H9 (cell line): ENCODE measurements at regions not wholly inside any gene's neighbourhood (a gene's known extent, or its start where the extent isn't known, plus 50 kb on each side); places are given as distances from the start of the nearest gene placed in this dataset.

Source experiments
- DNase-seq: peaks from one replicate; pipeline ENCODE4 v3.0.0-alpha.2; 2017
- H2AFZ ChIP-seq: one replicate; pipeline ENCODE4 v1.6.1; 2013; ENCODE audit warnings: mild to moderate bottlenecking, low read length, control low read depth, moderate library complexity
- H2AK5ac ChIP-seq: 2 replicates; pipeline ENCODE4 v1.6.1; 2013; ENCODE audit warnings: low read length, control low read depth, mixed read lengths; ENCODE audit not compliant: insufficient read length
- H2BK120ac ChIP-seq: one replicate; pipeline ENCODE4 v1.6.1; 2013; ENCODE audit warnings: low read depth, mild to moderate bottlenecking, low read length, control low read depth, inconsistent platforms; ENCODE audit not compliant: poor library complexity, severe bottlenecking
- H2BK12ac ChIP-seq: 2 replicates; pipeline ENCODE4 v1.6.1; 2013; ENCODE audit warnings: low read length, control low read depth, mixed read lengths, low read depth; ENCODE audit not compliant: insufficient read length
- H2BK15ac ChIP-seq: 2 replicates; pipeline ENCODE4 v1.6.1; 2013; ENCODE audit warnings: low read depth, low read length, control low read depth
- H2BK20ac ChIP-seq: one replicate; pipeline ENCODE4 v1.6.1; 2013; ENCODE audit warnings: low read depth, mild to moderate bottlenecking, low read length, control low read depth, inconsistent platforms; ENCODE audit not compliant: poor library complexity, severe bottlenecking
- H2BK5ac ChIP-seq: 2 replicates; pipeline ENCODE4 v1.6.1; 2013; ENCODE audit warnings: low read length, control low read depth, mixed read lengths; ENCODE audit not compliant: insufficient read length
- H3K14ac ChIP-seq: 2 replicates; pipeline ENCODE4 v1.6.1; 2013; ENCODE audit warnings: low read length, control low read depth; ENCODE audit not compliant: insufficient read depth
- H3K18ac ChIP-seq: 2 replicates; pipeline ENCODE4 v1.6.1; 2013; ENCODE audit warnings: low read depth, mild to moderate bottlenecking, mixed read lengths, low read length, control low read depth; ENCODE audit not compliant: insufficient read length
- H3K23ac ChIP-seq: 2 replicates; pipeline ENCODE4 v1.6.1; 2013; ENCODE audit warnings: low read length, control low read depth, mixed read lengths, low read depth; ENCODE audit not compliant: insufficient read length
- H3K23me2 ChIP-seq: 2 replicates; pipeline ENCODE4 v1.6.1; 2013; ENCODE audit warnings: low read depth, mild to moderate bottlenecking, mixed read lengths, low read length, control low read depth; ENCODE audit not compliant: insufficient read length, poor library complexity, severe bottlenecking
- H3K27ac ChIP-seq: 2 replicates; pipeline ENCODE4 v1.5.1; 2013; ENCODE audit warnings: low read length, control low read depth, mixed read lengths, low read depth; ENCODE audit not compliant: insufficient read length
- H3K27me3 ChIP-seq: 2 replicates; pipeline ENCODE4 v1.6.1; 2013; ENCODE audit warnings: low read length, control low read depth, inconsistent platforms; ENCODE audit not compliant: insufficient read depth
- H3K4ac ChIP-seq: 2 replicates; pipeline ENCODE4 v1.6.1; 2013; ENCODE audit warnings: low read depth, mild to moderate bottlenecking, control low read depth, inconsistent platforms, low read length, moderate library complexity
- H3K4me1 ChIP-seq: 2 replicates; pipeline ENCODE4 v1.6.1; 2013; ENCODE audit warnings: low read length, control low read depth, inconsistent platforms; ENCODE audit not compliant: insufficient read depth
- H3K4me2 ChIP-seq: 2 replicates; pipeline ENCODE4 v1.6.1; 2013; ENCODE audit warnings: low read length, control low read depth, mixed read lengths; ENCODE audit not compliant: insufficient read length, insufficient read depth
- H3K56ac ChIP-seq: 2 replicates; pipeline ENCODE4 v1.6.1; 2013; ENCODE audit warnings: low read depth, mild to moderate bottlenecking, mixed read lengths, low read length, control low read depth; ENCODE audit not compliant: insufficient read length
- H3K79me1 ChIP-seq: 2 replicates; pipeline ENCODE4 v1.6.1; 2013; ENCODE audit warnings: low read depth, mild to moderate bottlenecking, moderate library complexity, low read length, control low read depth, inconsistent platforms; ENCODE audit not compliant: insufficient read depth, poor library complexity, severe bottlenecking
- H3K79me2 ChIP-seq: 2 replicates; pipeline ENCODE4 v1.6.1; 2013; ENCODE audit warnings: low read length, control low read depth, inconsistent platforms; ENCODE audit not compliant: insufficient read depth
- H3K9ac ChIP-seq: 2 replicates; pipeline ENCODE4 v1.6.1; 2013; ENCODE audit warnings: low read length, control low read depth, mixed read lengths; ENCODE audit not compliant: insufficient read length; ENCODE audit errors: extremely low read depth
- H3K9me3 ChIP-seq: one replicate; pipeline ENCODE4 v1.6.1; 2013; ENCODE audit warnings: low read depth, low read length, inconsistent platforms; ENCODE audit not compliant: control insufficient read depth
- H3T11ph ChIP-seq: one replicate; pipeline ENCODE4 v1.6.1; 2013; ENCODE audit warnings: mild to moderate bottlenecking, low read length, control low read depth, inconsistent platforms
- H4K20me1 ChIP-seq: one replicate; pipeline ENCODE4 v1.6.1; 2013; ENCODE audit not compliant: control insufficient read depth, insufficient read length, insufficient read depth
- H4K5ac ChIP-seq: 2 replicates; pipeline ENCODE4 v1.6.1; 2013; ENCODE audit warnings: low read depth, mild to moderate bottlenecking, mixed read lengths, low read length, control low read depth; ENCODE audit not compliant: insufficient read length
- H4K8ac ChIP-seq: replicated peaks from 2 replicates; pipeline ENCODE4 v1.6.1; 2013; ENCODE audit warnings: low read length, control low read depth, mixed read lengths, low read depth; ENCODE audit not compliant: insufficient read length
- H4K91ac ChIP-seq: 2 replicates; pipeline ENCODE4 v1.6.1; 2013; ENCODE audit warnings: low read depth, mild to moderate bottlenecking, moderate library complexity, mixed read lengths, low read length, control low read depth; ENCODE audit not compliant: insufficient read length
- H3K27ac Mint-ChIP-seq, 3 experiments: 2 replicates in 2 of 3; 3 replicates in 1 of 3; pipeline ENCODE4 v1.8.0; 2020 to 2021; ENCODE audit warnings: mixed read lengths in 3 of 3, mild to moderate bottlenecking in 1 of 3, moderate library complexity in 1 of 3
- H3K27me3 Mint-ChIP-seq: 2 replicates; pipeline ENCODE4 v1.8.0; 2021; ENCODE audit warnings: low read depth, mild to moderate bottlenecking, moderate library complexity, mixed read lengths
- H3K36me3 Mint-ChIP-seq, 3 experiments: 2 replicates in 2 of 3; 3 replicates in 1 of 3; pipeline ENCODE4 v1.8.0; 2020 to 2021; ENCODE audit warnings: low read depth in 3 of 3, mixed read lengths in 3 of 3; ENCODE audit not compliant: insufficient read depth in 1 of 3
- H3K4me1 Mint-ChIP-seq, 2 experiments: 2 replicates each; pipeline ENCODE4 v1.8.0; 2020; ENCODE audit warnings: mixed read lengths in 2 of 2
- H3K4me3 Mint-ChIP-seq, 2 experiments: 2 replicates in 1 of 2; 3 replicates in 1 of 2; pipeline ENCODE4 v1.8.0; 2020 to 2021; ENCODE audit warnings: mild to moderate bottlenecking in 2 of 2, mixed read lengths in 2 of 2, moderate library complexity in 1 of 2
- H3K9me3 Mint-ChIP-seq, 2 experiments: 2 replicates in 1 of 2; 3 replicates in 1 of 2; pipeline ENCODE4 v1.8.0; 2020; ENCODE audit warnings: mild to moderate bottlenecking in 2 of 2, mixed read lengths in 2 of 2, moderate library complexity in 1 of 2
- CTCF ChIP-seq: fragments of 200-600 bp; sonication (generic); conservative IDR thresholded peaks from 3 replicates; pipeline ENCODE4 v1.8.0; 2021; ENCODE audit warnings: antibody characterized with exemption, mild to moderate bottlenecking

GRCh38 chr11:105192115-105192514 lies 52.5 kb upstream of the CARD18 start:
- DNase-seq: no peak
- Mint-ChIP-seq H3K4me1 (no peaks in the 10 kb centered on the region), H3K27me3 (no peaks in the 10 kb centered on the region), H3K4me3 (no peak overlapping the region), H3K36me3 (no peaks in the 10 kb centered on the region), H3K27ac (no peak overlapping the region), H3K9me3 (no peaks in the 10 kb centered on the region)
- no peak overlapping the region for H2BK12ac ChIP-seq
- H3K4me1 ChIP-seq: no peaks in the 10 kb centered on the region
- no peak overlapping the region for H4K91ac ChIP-seq
- no peak overlapping the region for H3K23ac ChIP-seq
- H4K5ac ChIP-seq: no peak overlapping the region
- TF ChIP-seq CTCF: no peak
- no peak overlapping the region for H2BK20ac ChIP-seq
- H3K9ac ChIP-seq: no peak overlapping the region
- H4K20me1 ChIP-seq: no peaks in the 10 kb centered on the region
- H3K79me1 ChIP-seq: no peaks in the 10 kb centered on the region
- H3K56ac ChIP-seq: no peak overlapping the region
- no peaks in the 10 kb centered on the region for H3K23me2 ChIP-seq
- H2AK5ac ChIP-seq: no peak overlapping the region
- H3K9me3 ChIP-seq: no peaks in the 10 kb centered on the region
- no peak overlapping the region for H3T11ph ChIP-seq
- no peak overlapping the region for H3K27ac ChIP-seq
- H2AFZ ChIP-seq: no peak overlapping the region
- no peak overlapping the region for H4K8ac ChIP-seq
- no peak overlapping the region for H3K4ac ChIP-seq
- H2BK15ac ChIP-seq: no peak overlapping the region
- no peaks in the 10 kb centered on the region for H3K79me2 ChIP-seq
- H3K4me2 ChIP-seq: no peak overlapping the region
- H3K18ac ChIP-seq: no peak overlapping the region
- no peak overlapping the region for H3K14ac ChIP-seq
- no peak overlapping the region for H2BK5ac ChIP-seq
- no peak overlapping the region for H2BK120ac ChIP-seq
- H3K27me3 ChIP-seq: no peaks in the 10 kb centered on the region
